NCI-H2171 (cell line): ENCODE measurements at regions not wholly inside any gene's neighbourhood (a gene's known extent, or its start where the extent isn't known, plus 50 kb on each side); places are given as distances from the start of the nearest gene placed in this dataset.
"Not testable (repeated sequence)": the region's sequence is repeated elsewhere in the genome, so short reads cannot be mapped to it uniquely, and the experiment has no call there.

Experiments
- DNase-seq: peaks from one replicate; lab custom pipeline; 2025; lab: John Stamatoyannopoulos, UW

- DNase-seq, result no peak
Observed at GRCh38 chr5:68115584-68115983, 100.0 kb upstream of the PIK3R1 start.

- DNase-seq, result no peak
Observed at GRCh38 chr5:68114378-68115040, 101.0 kb upstream of the PIK3R1 start.

- DNase-seq, result no peak
Observed at GRCh38 chr5:68112658-68113057, 102.9 kb upstream of the PIK3R1 start.

- DNase-seq, result no peak
Observed at GRCh38 chr5:68110894-68111293, 104.7 kb upstream of the PIK3R1 start.

- no peak for DNase-seq
Observed at GRCh38 chr5:68110264-68110663, 105.3 kb upstream of the PIK3R1 start.

GRCh38 chr5:68104217-68104616, 111.3 kb upstream of the PIK3R1 start:
- DNase-seq, result not testable (repeated sequence)

GRCh38 chr5:68103297-68103696, 112.3 kb upstream of the PIK3R1 start:
- not testable (repeated sequence) for DNase-seq

GRCh38 chr5:68099327-68099726, 116.2 kb upstream of the PIK3R1 start:
- DNase-seq, result no peak

- DNase-seq, result no peak
Observed at GRCh38 chr5:68093455-68094159, 121.9 kb upstream of the PIK3R1 start.

GRCh38 chr5:68088302-68088701, 127.3 kb upstream of the PIK3R1 start:
- DNase-seq, result no peak

GRCh38 chr5:68087866-68088265, 127.7 kb upstream of the PIK3R1 start:
- no peak for DNase-seq

- DNase-seq, result no peak
Observed at GRCh38 chr5:68086857-68087256, 128.7 kb upstream of the PIK3R1 start.

GRCh38 chr5:68086439-68086838, 129.1 kb upstream of the PIK3R1 start:
- DNase-seq, result no peak

GRCh38 chr5:68084396-68084795, 131.2 kb upstream of the PIK3R1 start:
- DNase-seq, result no peak

- DNase-seq, result no peak
Observed at GRCh38 chr5:68080282-68081050, 135.1 kb upstream of the PIK3R1 start.

GRCh38 chr5:68077349-68077894, 138.1 kb upstream of the PIK3R1 start:
- no peak for DNase-seq

GRCh38 chr5:68074633-68075032, 140.9 kb upstream of the PIK3R1 start:
- DNase-seq, result no peak

GRCh38 chr5:68074048-68074632, 141.4 kb upstream of the PIK3R1 start:
- no peak for DNase-seq

GRCh38 chr5:68071736-68072135, 143.8 kb upstream of the PIK3R1 start:
- DNase-seq, result no peak

- DNase-seq, result no peak
Observed at GRCh38 chr5:68071282-68071632, 144.3 kb upstream of the PIK3R1 start.

GRCh38 chr5:68070591-68071281, 144.8 kb upstream of the PIK3R1 start:
- no peak for DNase-seq
